Kidney (tissue), 13 donors: ENCODE measurements at regions not wholly inside any gene's neighbourhood (a gene's known extent, or its start where the extent isn't known, plus 50 kb on each side); places are given as distances from the start of the nearest gene placed in this dataset.

Source experiments
- DNase-seq, 5 donors: peaks; one replicate each; pipeline ENCODE4 v3.0.0-alpha.2; 2013 to 2020
- FAIRE-seq: peaks from 2 replicates; lab custom pipeline; 2012; peaks lifted over from hg19 to GRCh38; lab: Jason Lieb, UNC
- H3K27ac ChIP-seq, 2 donors: one replicate each; pipeline ENCODE4 v1.7.0; 2013; ENCODE audit warnings: low read depth in 2 of 2, low read length in 2 of 2, inconsistent platforms in 1 of 2
- H3K27me3 ChIP-seq: one replicate; pipeline ENCODE4 v1.7.1; 2013; ENCODE audit warnings: low read length, inconsistent platforms; ENCODE audit not compliant: control insufficient read depth, insufficient read depth
- H3K36me3 ChIP-seq, 3 donors: one replicate each; pipeline versions ENCODE4 v1.7.0 to v1.7.1; 2013; ENCODE audit warnings: low read length in 3 of 3, control low read depth in 1 of 3, inconsistent platforms in 1 of 3; ENCODE audit not compliant: insufficient read depth in 3 of 3, control insufficient read depth in 2 of 3
- H3K4me1 ChIP-seq, 3 donors: one replicate each; pipeline versions ENCODE4 v1.7.0 to v1.7.1; 2013; ENCODE audit warnings: low read length in 3 of 3, inconsistent platforms in 1 of 3, low read depth in 1 of 3; ENCODE audit not compliant: control insufficient read depth in 2 of 3, insufficient read depth in 2 of 3
- H3K4me3 ChIP-seq, 3 donors: one replicate each; pipeline versions ENCODE4 v1.7.0 to v1.8.1; 2013; ENCODE audit warnings: low read length in 3 of 3, control low read depth in 1 of 3, inconsistent platforms in 1 of 3
- H3K9ac ChIP-seq, 3 donors: one replicate each; pipeline versions ENCODE4 v1.7.0 to v1.7.1; 2013; ENCODE audit warnings: low read length in 3 of 3, control low read depth in 1 of 3, inconsistent platforms in 1 of 3
- H3K9me3 ChIP-seq, 3 donors: one replicate each; pipeline versions ENCODE4 v1.7.0 to v1.7.1; 2013; ENCODE audit warnings: low read length in 3 of 3, control low read depth in 1 of 3, inconsistent platforms in 1 of 3; ENCODE audit not compliant: control insufficient read depth in 2 of 3, insufficient read depth in 1 of 3
- intact Hi-C: fragments of 100-400 bp; cut with DNase I; formaldehyde crosslinking; loops from one replicate; pipeline ENCODE4 v1.11.1; 2022
- TF ChIP-seq, protein P1 (sequence below): IDR thresholded peaks from 3 replicates; pipeline ENCODE4 v1.5.1; 2012; ENCODE audit warnings: mild to moderate bottlenecking, moderate library complexity, borderline replicate concordance; ENCODE audit not compliant: insufficient read depth; ENCODE audit errors: extremely low read depth
- donor health status: control.
- donor health status: control.
- donor health status: control.
- donor health status: control.
- donor health status: control.
- donor health status: DM: yes; HTN: yes; CAD: no.
- donor health status: Normal renal cell carcinoma (clear cell type).

DNA sequence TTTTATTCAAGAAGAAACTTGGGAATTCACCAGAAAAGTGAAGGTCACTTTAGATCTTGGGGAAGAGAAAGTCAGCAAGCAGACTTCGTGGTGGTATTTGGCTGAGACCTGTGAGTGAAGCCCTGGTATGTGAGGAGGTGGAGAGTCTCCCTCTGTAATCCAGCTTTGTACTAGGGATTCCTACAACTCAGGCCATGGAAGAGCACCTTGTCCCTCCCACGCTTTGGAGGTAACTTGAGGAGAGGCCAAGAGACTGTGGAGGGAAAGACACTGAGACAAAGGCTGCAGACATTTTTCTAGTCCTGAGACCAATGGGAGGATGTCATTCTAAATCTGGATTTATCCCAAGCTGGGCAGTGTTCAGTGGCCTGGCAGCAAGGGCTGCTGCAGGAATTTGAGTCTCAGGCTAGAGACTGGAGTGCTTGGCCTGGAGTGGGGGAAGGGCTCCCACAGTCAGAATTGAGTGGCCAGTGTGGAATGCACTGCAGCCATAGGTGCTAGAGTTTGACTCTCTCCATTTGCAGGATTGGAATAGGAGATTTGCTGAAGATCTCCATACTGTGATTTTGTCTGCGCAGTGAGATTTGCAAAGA, 219.0 kb downstream of the ACTR3 start:
- intact Hi-C loops, result no loop called here
- TF ChIP-seq, protein P1, sequence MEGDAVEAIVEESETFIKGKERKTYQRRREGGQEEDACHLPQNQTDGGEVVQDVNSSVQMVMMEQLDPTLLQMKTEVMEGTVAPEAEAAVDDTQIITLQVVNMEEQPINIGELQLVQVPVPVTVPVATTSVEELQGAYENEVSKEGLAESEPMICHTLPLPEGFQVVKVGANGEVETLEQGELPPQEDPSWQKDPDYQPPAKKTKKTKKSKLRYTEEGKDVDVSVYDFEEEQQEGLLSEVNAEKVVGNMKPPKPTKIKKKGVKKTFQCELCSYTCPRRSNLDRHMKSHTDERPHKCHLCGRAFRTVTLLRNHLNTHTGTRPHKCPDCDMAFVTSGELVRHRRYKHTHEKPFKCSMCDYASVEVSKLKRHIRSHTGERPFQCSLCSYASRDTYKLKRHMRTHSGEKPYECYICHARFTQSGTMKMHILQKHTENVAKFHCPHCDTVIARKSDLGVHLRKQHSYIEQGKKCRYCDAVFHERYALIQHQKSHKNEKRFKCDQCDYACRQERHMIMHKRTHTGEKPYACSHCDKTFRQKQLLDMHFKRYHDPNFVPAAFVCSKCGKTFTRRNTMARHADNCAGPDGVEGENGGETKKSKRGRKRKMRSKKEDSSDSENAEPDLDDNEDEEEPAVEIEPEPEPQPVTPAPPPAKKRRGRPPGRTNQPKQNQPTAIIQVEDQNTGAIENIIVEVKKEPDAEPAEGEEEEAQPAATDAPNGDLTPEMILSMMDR, result no peak
- Histone ChIP-seq H3K9me3 (peaks cover 0 to 10% (median 0%) of the 10 kb centered on the region in 3 donors), H3K27ac (no peak overlapping the region), H3K9ac (no peak overlapping the region), H3K27me3 (no peaks in the 10 kb centered on the region), H3K4me3 (no peak overlapping the region), H3K4me1 (no peaks in the 10 kb centered on the region), H3K36me3 (no peaks in the 10 kb centered on the region)
- DNase-seq, result peak in 4 of 5 donors; percentile 40 to 82 (median 60)
- no peak for FAIRE-seq

DNA sequence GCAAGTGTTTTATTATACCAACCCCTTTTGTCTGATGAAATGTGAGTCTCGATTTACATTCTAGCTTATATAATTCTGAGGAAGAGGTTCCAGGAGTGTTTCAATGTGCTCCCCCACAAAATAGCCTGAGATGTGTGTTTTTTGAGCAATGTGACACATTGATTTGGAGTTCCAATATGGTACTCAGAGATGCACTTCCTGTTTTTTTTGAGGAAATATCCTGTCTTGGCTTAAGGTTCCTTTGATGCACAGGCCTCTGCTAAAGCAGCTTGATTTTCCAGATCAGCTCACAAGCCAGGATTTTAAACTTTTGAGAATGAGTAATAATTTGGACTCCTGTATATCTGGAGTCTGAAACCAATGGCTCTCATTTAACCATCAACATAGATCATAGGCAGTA, 221.4 kb downstream of the ACTR3 start:
- FAIRE-seq, result no peak
- Histone ChIP-seq H3K27ac (no peak overlapping the region), H3K9me3 (no peaks in the 10 kb centered on the region), H3K4me1 (no peaks in the 10 kb centered on the region), H3K27me3 (no peaks in the 10 kb centered on the region), H3K4me3 (no peak overlapping the region), H3K36me3 (no peaks in the 10 kb centered on the region), H3K9ac (no peak overlapping the region)
- intact Hi-C loops, result no loop called here
- TF ChIP-seq, protein P1, result no peak
- no peak for DNase-seq

DNA sequence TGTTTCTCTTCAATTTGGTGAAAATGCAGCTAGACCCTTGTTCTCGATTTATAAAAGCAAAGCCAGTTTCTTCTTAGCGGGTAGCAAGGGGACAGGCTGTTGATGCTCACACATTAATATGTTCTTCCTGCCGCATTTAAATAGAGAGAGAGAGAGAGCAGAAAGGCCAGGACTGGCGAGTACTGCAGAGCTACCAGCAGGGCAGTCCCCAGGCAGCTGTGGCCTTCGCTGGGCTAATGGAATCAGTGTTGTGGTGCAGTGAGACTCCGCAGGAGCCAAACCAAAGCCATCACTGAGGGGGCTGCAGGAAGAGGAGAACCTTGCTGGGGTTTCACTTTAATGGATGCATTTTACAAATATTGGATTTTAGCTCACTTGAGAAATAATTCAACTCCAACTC, 223.6 kb downstream of the ACTR3 start:
- DNase-seq, result no peak
- no peak for FAIRE-seq
- H3K4me1 ChIP-seq, result no peaks in the 10 kb centered on the region
- no peak overlapping the region for H3K4me3 ChIP-seq
- H3K9me3 ChIP-seq, result no peaks in the 10 kb centered on the region
- no peaks in the 10 kb centered on the region for H3K27me3 ChIP-seq
- TF ChIP-seq, protein P1, result no peak
- no peaks in the 10 kb centered on the region for H3K36me3 ChIP-seq
- intact Hi-C loops, result no loop called here
- H3K9ac ChIP-seq, result no peak overlapping the region
- H3K27ac ChIP-seq, result no peak overlapping the region

DNA sequence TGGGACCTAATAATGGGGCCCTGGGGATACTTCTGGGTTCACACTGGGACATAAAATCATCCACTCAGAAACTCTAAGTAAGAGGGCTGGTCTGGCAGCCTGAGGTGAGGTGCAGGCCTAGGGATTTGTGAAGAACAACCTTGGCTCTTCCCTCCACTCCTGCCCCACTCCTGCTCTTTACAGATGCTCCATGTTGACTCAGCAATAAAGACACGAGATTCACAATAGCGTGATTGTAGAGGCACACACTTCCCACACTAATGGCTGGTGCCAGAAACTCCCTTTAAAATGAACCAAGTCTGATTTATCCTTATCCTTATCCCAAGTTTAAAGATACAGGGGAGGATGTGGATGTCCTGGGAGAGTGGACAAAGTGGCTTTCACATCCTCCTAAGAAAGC, 228.2 kb downstream of the ACTR3 start:
- FAIRE-seq (no peak), DNase-seq (no peak)
- Histone ChIP-seq H3K36me3 (no peaks in the 10 kb centered on the region), H3K4me3 (no peak overlapping the region), H3K9me3 (no peaks in the 10 kb centered on the region), H3K9ac (no peak overlapping the region), H3K27me3 (no peaks in the 10 kb centered on the region), H3K27ac (no peak overlapping the region), H3K4me1 (no peaks in the 10 kb centered on the region)
- TF ChIP-seq, protein P1, result no peak
- intact Hi-C loops, result no loop called here
